Skeletal muscle satellite cell (primary cell): ENCODE measurements at regions not wholly inside any gene's neighbourhood (a gene's known extent, or its start where the extent isn't known, plus 50 kb on each side); places are given as distances from the start of the nearest gene placed in this dataset.

Source experiments
- H3K27me3 ChIP-seq: 2 replicates; pipeline ENCODE4 v1.7.0; 2013; ENCODE audit warnings: low read length; ENCODE audit not compliant: control insufficient read depth, insufficient read depth
- H3K36me3 ChIP-seq: 2 replicates; pipeline ENCODE4 v1.7.0; 2013; ENCODE audit warnings: mild to moderate bottlenecking, control low read depth, low read length; ENCODE audit not compliant: insufficient read depth
- H3K4me1 ChIP-seq: 2 replicates; pipeline ENCODE4 v1.7.0; 2013; ENCODE audit warnings: low read length; ENCODE audit not compliant: control insufficient read depth, insufficient read depth
- H3K4me2 ChIP-seq: 2 replicates; pipeline ENCODE4 v1.7.0; 2013; ENCODE audit warnings: mild to moderate bottlenecking, low read length
- H3K4me3 ChIP-seq: 2 replicates; pipeline ENCODE4 v1.7.0; 2013; ENCODE audit warnings: low read length
- H3K9ac ChIP-seq: 2 replicates; pipeline ENCODE4 v1.7.0; 2013; ENCODE audit warnings: mild to moderate bottlenecking, low read depth, low read length, moderate library complexity
- H3K9me3 ChIP-seq: replicated peaks from 2 replicates; pipeline ENCODE4 v1.7.0; 2013; ENCODE audit warnings: mild to moderate bottlenecking, control low read depth, low read length

DNA sequence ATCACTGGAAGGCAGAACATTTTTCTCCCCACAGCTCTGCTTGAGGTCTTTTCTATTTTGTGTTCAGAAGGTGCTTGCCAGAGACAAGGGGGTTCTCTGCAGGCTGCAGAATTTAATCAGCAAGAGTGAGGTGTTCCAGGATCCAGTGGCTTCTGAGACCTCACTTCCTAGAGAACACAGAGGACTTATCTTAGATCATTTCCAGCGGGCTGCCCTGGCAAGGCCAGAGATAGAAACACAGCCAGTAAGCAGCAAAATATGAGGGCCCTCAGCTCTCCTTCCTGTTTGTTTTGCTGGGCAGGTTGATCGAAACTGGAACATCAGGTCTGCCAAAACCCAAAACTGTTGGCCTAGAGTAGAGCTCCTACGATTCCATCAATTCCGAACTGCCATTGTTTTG, 187.3 kb downstream of the DIRAS2 start:
- Histone ChIP-seq H3K4me2 (no peak overlapping the region), H3K4me3 (no peak overlapping the region), H3K27me3 (no peaks in the 10 kb centered on the region), H3K9ac (no peak overlapping the region), H3K9me3 (peaks cover 4% of the 10 kb centered on the region), H3K36me3 (no peaks in the 10 kb centered on the region), H3K4me1 (no peaks in the 10 kb centered on the region)

DNA sequence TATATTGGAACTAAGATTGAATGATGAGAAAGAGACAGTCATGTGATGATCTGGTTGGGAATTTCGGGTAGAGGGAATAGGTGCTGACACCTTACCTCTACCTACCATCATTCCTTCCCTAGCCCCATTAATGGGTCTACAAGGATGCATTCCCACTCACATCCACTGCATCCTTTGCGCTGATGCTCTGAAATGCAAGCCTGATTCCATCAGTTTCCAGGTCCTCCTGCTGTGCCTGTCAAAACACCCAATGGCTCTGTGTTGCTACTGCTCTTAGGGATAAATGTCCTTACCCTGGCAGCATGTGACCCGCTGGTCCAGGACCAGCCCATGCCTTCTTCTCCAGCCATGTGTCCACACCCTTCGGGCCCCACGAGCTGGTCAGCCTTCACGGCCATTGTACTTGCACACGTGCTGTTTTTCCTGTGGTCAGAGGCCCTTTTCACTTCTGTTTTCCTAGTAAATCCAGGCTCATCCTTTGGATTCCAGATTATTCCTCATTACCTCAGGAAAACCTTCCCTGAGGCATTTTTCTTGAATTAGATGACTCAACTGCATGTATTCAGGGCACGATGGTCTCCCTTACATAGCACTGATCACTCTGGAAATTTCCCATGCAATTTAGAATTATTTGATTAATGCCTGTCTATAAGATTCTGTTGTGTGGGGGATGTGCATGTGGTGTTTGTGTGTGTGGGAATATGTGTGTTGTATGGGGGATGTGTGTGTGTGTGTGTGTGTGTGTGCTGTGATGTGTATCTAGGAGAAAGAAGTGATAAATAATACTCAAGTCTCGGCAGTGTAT, 185.0 kb downstream of the DIRAS2 start:
- H3K4me1 ChIP-seq = no peaks in the 10 kb centered on the region
- no peak overlapping the region for H3K4me3 ChIP-seq
- peaks cover 4% of the 10 kb centered on the region for H3K9me3 ChIP-seq
- no peak overlapping the region for H3K4me2 ChIP-seq
- H3K36me3 ChIP-seq = no peaks in the 10 kb centered on the region
- no peak overlapping the region for H3K9ac ChIP-seq
- H3K27me3 ChIP-seq = no peaks in the 10 kb centered on the region

DNA sequence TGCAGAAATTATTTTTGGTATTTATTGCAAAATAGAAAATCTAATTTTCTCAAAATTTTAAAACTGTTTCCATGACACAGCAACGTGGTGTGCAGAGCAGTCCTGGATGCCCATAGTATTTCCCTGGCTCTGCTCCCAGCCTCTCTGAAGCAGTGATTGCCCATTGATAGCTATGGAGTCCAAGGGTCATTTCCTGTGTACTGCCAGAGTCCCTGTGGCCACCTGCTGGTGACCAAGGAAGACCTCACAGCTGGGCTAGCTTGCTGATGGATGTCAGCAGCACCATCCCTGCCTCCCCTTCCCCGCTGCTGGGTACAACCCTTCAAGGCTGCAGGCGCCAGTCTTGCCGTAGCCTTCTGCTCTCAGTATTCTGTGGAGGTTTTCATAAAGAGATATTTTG, 184.1 kb downstream of the DIRAS2 start:
- Histone ChIP-seq H3K4me1 (no peaks in the 10 kb centered on the region), H3K9ac (no peak overlapping the region), H3K36me3 (no peaks in the 10 kb centered on the region), H3K9me3 (peaks cover 4% of the 10 kb centered on the region), H3K4me2 (no peak overlapping the region), H3K27me3 (no peaks in the 10 kb centered on the region), H3K4me3 (no peak overlapping the region)

DNA sequence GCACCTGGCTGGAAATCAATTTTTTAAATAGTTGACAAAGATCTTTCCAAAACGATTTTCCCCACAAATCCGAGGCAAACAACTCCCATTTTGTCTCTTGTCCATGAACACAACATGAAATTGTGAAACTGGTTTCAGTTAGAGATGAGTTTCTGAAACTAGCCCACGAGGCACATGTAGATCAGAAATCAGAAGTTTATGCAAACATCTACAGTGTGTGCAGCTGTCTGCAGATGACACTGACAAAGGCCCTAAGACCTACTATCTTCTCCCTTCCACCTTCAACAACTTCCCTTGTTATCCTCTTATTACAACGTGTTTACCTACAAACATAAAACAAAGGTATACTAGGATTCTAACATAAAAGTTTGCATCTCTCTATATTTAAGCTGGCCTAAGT, 183.3 kb downstream of the DIRAS2 start:
- Histone ChIP-seq H3K4me2 (no peak overlapping the region), H3K27me3 (no peaks in the 10 kb centered on the region), H3K9me3 (no peaks in the 10 kb centered on the region), H3K4me1 (no peaks in the 10 kb centered on the region), H3K9ac (no peak overlapping the region), H3K4me3 (no peak overlapping the region), H3K36me3 (no peaks in the 10 kb centered on the region)

DNA sequence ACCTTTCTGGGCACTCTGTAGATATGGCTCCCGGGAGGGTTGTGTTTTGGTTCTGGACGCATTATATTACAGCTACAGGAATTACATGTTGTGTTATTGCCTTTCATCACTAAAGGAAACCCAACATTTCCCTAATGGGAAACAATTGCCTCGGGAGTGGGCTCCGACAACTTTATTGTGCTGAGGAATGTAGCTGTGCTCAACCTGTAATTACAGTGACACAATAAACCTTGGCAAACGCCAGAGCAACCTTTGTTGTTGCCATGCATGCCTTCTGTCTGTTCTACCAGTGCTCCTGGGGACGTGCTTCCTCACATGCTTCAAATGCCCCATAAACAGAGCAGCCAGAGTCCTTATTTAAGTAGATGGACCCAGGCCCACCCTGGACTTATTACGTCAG, 182.4 kb downstream of the DIRAS2 start:
- H3K4me2 ChIP-seq = no peak overlapping the region
- H3K36me3 ChIP-seq = no peaks in the 10 kb centered on the region
- H3K27me3 ChIP-seq = no peaks in the 10 kb centered on the region
- H3K4me3 ChIP-seq = no peak overlapping the region
- no peaks in the 10 kb centered on the region for H3K4me1 ChIP-seq
- H3K9me3 ChIP-seq = no peaks in the 10 kb centered on the region
- no peak overlapping the region for H3K9ac ChIP-seq

DNA sequence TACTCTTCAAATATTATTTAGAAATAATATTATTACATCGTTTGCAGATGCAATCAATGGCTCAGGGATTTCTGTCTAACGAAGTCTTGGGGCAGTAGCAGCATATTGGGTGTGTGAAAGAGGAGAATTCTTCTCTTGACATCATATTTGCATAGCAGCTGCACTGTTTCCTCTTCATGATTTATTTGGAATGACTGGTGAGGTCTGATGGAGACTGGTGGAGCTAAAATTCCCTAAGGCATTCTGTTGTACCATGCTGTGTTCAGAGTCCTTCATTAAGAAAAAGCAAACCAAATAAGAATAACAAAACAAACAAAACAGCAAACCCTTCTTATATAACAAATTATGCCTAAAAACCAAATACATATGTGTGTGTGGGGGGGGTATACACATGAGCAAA, 177.6 kb downstream of the DIRAS2 start:
- H3K27me3 ChIP-seq = no peaks in the 10 kb centered on the region
- no peaks in the 10 kb centered on the region for H3K36me3 ChIP-seq
- no peak overlapping the region for H3K4me3 ChIP-seq
- H3K9me3 ChIP-seq = no peaks in the 10 kb centered on the region
- H3K9ac ChIP-seq = no peak overlapping the region
- no peak overlapping the region for H3K4me2 ChIP-seq
- H3K4me1 ChIP-seq = no peaks in the 10 kb centered on the region

DNA sequence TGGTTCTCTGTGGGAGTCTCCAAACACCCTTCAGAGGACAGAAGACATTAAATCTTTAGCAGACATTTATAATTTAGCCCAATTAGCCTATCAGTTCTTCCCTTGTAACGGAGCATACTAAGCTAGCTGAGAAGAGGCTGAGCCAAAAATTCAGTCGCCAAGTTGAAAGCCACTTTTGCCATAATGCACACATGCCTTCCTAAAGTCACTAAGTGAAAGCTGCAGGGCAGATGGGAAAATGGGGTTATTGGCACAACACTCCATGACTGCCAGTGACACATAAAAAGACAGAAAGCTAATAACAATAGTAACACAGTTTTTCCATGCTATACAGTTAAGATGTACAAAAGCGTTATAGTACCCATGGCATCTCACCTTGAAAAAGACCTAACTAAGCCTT, 176.2 kb downstream of the DIRAS2 start:
- no peak overlapping the region for H3K4me2 ChIP-seq
- H3K27me3 ChIP-seq = no peaks in the 10 kb centered on the region
- H3K9ac ChIP-seq = no peak overlapping the region
- no peaks in the 10 kb centered on the region for H3K9me3 ChIP-seq
- no peaks in the 10 kb centered on the region for H3K4me1 ChIP-seq
- no peaks in the 10 kb centered on the region for H3K36me3 ChIP-seq
- no peak overlapping the region for H3K4me3 ChIP-seq

DNA sequence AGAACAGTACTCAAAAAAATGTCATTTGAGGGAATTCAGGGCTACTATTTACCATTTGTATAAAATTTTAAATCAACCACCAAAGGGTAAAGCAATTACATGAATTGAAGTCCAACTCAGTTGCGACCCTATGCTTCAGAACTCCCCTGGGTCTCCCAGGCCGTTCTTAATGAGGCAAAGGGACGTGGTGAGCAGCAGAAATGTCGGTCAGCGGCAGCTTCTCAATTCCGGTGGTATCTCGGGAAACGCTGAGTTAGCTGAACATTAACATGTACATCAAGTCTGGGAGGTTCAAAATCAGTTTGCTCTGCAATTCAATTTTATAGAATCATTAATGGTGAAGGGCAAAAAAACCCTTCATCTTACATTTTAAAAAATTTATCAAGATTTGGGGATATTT, 173.2 kb downstream of the DIRAS2 start:
- H3K27me3 ChIP-seq = no peaks in the 10 kb centered on the region
- no peaks in the 10 kb centered on the region for H3K4me1 ChIP-seq
- no peak overlapping the region for H3K4me3 ChIP-seq
- no peak overlapping the region for H3K4me2 ChIP-seq
- H3K9me3 ChIP-seq = no peaks in the 10 kb centered on the region
- no peak overlapping the region for H3K9ac ChIP-seq
- no peaks in the 10 kb centered on the region for H3K36me3 ChIP-seq

DNA sequence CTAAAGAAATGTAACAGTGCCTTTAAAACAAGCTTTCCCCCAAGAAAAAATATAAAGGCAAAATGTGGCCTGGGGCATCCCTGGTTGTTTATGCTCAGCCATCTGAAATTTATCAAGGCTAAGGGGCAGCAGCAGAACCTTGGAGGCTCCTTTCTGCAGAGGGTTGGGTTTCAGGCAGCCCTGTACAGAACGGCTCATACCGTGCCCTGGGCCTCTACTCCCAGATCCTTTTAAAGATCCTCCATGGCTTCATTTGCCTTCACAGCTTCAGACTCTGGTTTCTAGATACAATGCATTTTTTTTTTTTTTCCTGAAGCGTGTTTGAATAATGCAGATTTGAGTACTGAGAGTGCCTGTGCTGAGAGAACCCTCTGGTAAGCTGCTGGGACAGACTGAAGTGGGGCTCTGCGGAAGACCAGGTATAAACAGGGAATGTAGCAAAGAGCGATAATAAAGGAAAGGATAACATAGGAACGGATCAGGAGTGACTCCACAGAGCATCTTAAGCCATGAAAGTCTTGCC, 172.7 kb downstream of the DIRAS2 start:
- Histone ChIP-seq H3K4me1 (no peaks in the 10 kb centered on the region), H3K9me3 (no peaks in the 10 kb centered on the region), H3K9ac (no peak overlapping the region), H3K4me2 (no peak overlapping the region), H3K36me3 (no peaks in the 10 kb centered on the region), H3K27me3 (no peaks in the 10 kb centered on the region), H3K4me3 (no peak overlapping the region)

DNA sequence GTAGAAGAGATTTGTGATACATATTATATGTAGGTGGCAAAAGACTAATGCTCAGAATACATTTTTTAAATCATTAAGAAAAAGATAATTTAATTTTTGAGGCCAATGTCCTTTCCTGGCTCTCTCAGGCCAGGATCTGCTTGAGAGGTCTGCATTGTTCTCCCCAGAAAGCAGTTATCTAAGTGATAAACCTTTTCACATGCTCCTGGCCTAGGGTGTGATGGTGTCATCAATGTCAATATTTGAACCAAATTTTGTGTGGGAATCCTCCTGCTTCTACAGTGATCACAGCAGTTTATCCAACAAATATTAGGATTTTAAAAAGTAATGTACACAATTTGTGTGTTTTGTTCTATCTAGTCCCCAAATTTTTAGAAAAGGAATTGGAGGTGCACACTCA, 166.6 kb downstream of the DIRAS2 start:
- Histone ChIP-seq H3K27me3 (no peaks in the 10 kb centered on the region), H3K9me3 (no peaks in the 10 kb centered on the region), H3K4me1 (no peaks in the 10 kb centered on the region), H3K9ac (no peak overlapping the region), H3K4me3 (no peak overlapping the region), H3K36me3 (no peaks in the 10 kb centered on the region), H3K4me2 (no peak overlapping the region)

DNA sequence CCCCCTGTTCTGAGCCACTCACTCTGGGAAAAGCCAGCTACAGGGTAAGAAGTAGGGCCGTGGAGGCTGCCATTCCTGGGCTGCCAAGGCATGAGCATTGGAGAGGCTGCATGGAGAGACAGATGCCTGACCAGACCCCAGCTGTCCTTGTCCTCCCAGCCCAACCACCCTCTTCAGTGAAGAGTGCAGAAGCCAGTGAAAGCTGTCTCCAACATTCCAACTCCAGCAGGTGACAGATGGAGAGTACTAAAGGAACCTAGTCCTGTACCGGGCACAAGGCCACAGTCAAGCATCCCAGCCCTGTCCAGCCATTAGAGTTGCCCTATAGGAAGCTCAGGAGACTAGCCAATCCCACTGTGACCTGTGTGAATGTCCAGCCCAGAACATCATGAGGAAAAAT, 165.1 kb downstream of the DIRAS2 start:
- H3K27me3 ChIP-seq = no peaks in the 10 kb centered on the region
- no peak overlapping the region for H3K4me3 ChIP-seq
- no peaks in the 10 kb centered on the region for H3K4me1 ChIP-seq
- no peaks in the 10 kb centered on the region for H3K36me3 ChIP-seq
- H3K9me3 ChIP-seq = no peaks in the 10 kb centered on the region
- no peak overlapping the region for H3K4me2 ChIP-seq
- no peak overlapping the region for H3K9ac ChIP-seq

DNA sequence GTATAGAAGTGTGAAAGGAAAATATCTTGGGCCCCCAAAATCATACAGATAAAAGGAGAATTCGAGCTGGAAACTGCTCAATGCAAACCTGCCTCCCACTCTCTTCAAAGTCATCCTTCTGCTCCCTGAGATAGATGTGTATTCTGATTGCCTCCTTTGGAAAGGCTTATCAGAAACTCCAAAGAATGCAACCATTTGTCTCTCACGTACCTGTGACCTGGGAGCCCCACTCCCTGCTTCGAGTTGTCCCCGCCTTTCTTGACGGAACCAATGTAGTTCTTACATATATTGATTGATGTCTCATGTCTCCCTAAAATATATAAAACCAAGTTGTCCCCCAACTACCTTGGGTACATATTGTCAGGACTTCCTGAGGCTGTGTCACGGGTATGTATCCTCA, 163.8 kb downstream of the DIRAS2 start:
- H3K9ac ChIP-seq = no peak overlapping the region
- no peaks in the 10 kb centered on the region for H3K4me1 ChIP-seq
- H3K27me3 ChIP-seq = no peaks in the 10 kb centered on the region
- no peak overlapping the region for H3K4me2 ChIP-seq
- no peaks in the 10 kb centered on the region for H3K36me3 ChIP-seq
- H3K4me3 ChIP-seq = no peak overlapping the region
- no peaks in the 10 kb centered on the region for H3K9me3 ChIP-seq
